SK-N-SH treated with all-trans-retinoic acid at 6 μM for 48 hours (cell line): ENCODE measurements at regions not wholly inside any gene's neighbourhood (a gene's known extent, or its start where the extent isn't known, plus 50 kb on each side); places are given as distances from the start of the nearest gene placed in this dataset.

Experiments used
- OSR1 ChIP-seq: fragments of 250-450 bp; sonication (Bioruptor Pico); IDR thresholded peaks from 2 replicates; pipeline ENCODE4 v1.8.0; 2022; ENCODE audit warnings: moderate library complexity, mild to moderate bottlenecking, inconsistent platforms
- PATZ1 ChIP-seq: fragments of 250-450 bp; sonication (Bioruptor Pico); IDR thresholded peaks from 2 replicates; pipeline ENCODE4 v1.8.0; 2020; ENCODE audit warnings: mild to moderate bottlenecking, moderate library complexity, borderline replicate concordance
- POU6F1 ChIP-seq: fragments of 250-450 bp; sonication (Bioruptor Pico); IDR thresholded peaks from 2 replicates; pipeline ENCODE4 v1.8.0; 2021; ENCODE audit warnings: low read depth, mild to moderate bottlenecking, moderate library complexity, borderline replicate concordance
- SNAI2 ChIP-seq: fragments of 250-450 bp; sonication (Bioruptor Pico); IDR thresholded peaks from 2 replicates; pipeline ENCODE4 v1.5.0; 2020; ENCODE audit warnings: mild to moderate bottlenecking, moderate library complexity
- TCF4 ChIP-seq: fragments of 250-450 bp; sonication (Bioruptor Pico); IDR thresholded peaks from 2 replicates; pipeline ENCODE4 v1.8.0; 2021; ENCODE audit warnings: mild to moderate bottlenecking, moderate library complexity, borderline replicate concordance
- TOX ChIP-seq: fragments of 250-450 bp; sonication (Bioruptor Pico); IDR thresholded peaks from 2 replicates; pipeline ENCODE4 v1.8.0; 2021; ENCODE audit warnings: mild to moderate bottlenecking, moderate library complexity, borderline replicate concordance
- ZFP3 ChIP-seq: fragments of 250-450 bp; sonication (Bioruptor Pico); IDR thresholded peaks from 2 replicates; pipeline ENCODE4 v1.5.0; 2020; ENCODE audit warnings: mild to moderate bottlenecking, moderate library complexity
- ZFP30 ChIP-seq: fragments of 450-650 bp; formaldehyde crosslinking; IDR thresholded peaks from 2 replicates; pipeline ENCODE4 v1.5.0; 2022; ENCODE audit warnings: mild to moderate bottlenecking, moderate library complexity
- ZNF8 ChIP-seq: fragments of 450-650 bp; formaldehyde crosslinking; IDR thresholded peaks from 2 replicates; pipeline ENCODE4 v1.5.0; 2020; ENCODE audit warnings: mild to moderate bottlenecking, moderate library complexity

GRCh38 chr3:135895106-135895733 lies 70.3 kb upstream of the PPP2R3A start:
- TF ChIP-seq ZFP3 (no peak), PATZ1 (CRISPR knock-in tag) (no peak), POU6F1 (no peak), TCF4 (CRISPR knock-in tag) (no peak), TOX (CRISPR knock-in tag) (no peak), ZNF8 (CRISPR knock-in tag) (no peak), OSR1 (CRISPR knock-in tag) (no peak), SNAI2 (CRISPR knock-in tag) (no peak), ZFP30 (CRISPR knock-in tag) (no peak)
